GM12865 (cell line): ENCODE measurements at regions not wholly inside any gene's neighbourhood (a gene's known extent, or its start where the extent isn't known, plus 50 kb on each side); places are given as distances from the start of the nearest gene placed in this dataset.

ENCODE experiments used
- DNase-seq: peaks from one replicate; pipeline ENCODE4 v3.0.0; 2010; ENCODE audit warnings: low read depth
- H3K4me3 ChIP-seq: 2 replicates; pipeline ENCODE4 v1.5.1; 2011; ENCODE audit warnings: mild to moderate bottlenecking, low read depth, low read length, control low read depth
- TF ChIP-seq, protein P1 (sequence below): IDR thresholded peaks from 2 replicates; pipeline ENCODE4 v1.5.1; 2011; ENCODE audit warnings: low read length, control low read depth, low read depth, inconsistent platforms; ENCODE audit not compliant: insufficient read depth; ENCODE audit errors: missing control alignments

DNA sequence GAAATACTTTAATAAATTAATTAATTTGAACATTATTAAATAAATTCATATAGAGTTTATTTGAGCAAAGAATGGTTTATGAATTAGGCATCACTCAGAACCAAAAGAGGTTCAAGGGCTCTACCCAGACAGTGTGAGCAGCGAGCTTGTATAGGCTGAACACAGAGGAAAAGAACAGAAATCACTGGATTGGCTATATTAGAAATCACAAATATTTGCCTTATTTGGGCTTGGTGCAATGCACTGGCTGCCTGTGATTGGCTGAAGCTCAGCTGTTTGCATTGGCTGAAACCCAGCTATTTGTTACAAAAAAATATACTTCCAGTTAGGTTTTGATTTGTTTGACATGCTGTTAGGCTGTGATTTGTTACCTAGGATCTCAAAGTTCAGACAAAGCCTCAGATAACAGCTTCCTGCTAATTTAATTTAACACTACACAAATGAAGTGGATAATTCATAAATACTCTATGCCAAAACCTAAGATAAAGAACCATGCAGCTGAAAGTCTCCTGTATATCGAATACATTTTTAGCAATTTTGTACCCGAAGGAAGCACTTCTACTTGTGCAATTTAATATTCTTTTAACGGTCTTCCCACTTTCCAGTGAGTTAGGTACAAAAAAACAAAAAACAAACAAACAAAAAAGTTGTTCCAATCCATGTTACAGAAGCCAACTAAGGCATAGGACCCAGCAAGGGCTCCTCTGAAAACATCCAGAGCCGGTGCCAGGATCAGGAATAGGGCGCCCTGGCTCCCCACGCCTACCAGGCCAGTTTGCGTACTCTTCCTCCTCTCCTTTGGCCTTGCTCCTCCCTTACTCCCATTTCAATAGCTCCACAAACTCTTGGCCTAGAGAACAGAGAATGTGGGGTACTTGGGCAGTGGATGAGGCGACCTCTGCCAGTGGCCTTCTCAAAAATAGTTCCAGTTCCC, 179.1 kb downstream of the DUSP10 start:
- H3K4me3 ChIP-seq = no peak overlapping the region
- TF ChIP-seq, protein P1, sequence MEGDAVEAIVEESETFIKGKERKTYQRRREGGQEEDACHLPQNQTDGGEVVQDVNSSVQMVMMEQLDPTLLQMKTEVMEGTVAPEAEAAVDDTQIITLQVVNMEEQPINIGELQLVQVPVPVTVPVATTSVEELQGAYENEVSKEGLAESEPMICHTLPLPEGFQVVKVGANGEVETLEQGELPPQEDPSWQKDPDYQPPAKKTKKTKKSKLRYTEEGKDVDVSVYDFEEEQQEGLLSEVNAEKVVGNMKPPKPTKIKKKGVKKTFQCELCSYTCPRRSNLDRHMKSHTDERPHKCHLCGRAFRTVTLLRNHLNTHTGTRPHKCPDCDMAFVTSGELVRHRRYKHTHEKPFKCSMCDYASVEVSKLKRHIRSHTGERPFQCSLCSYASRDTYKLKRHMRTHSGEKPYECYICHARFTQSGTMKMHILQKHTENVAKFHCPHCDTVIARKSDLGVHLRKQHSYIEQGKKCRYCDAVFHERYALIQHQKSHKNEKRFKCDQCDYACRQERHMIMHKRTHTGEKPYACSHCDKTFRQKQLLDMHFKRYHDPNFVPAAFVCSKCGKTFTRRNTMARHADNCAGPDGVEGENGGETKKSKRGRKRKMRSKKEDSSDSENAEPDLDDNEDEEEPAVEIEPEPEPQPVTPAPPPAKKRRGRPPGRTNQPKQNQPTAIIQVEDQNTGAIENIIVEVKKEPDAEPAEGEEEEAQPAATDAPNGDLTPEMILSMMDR = no peak
- DNase-seq = no peak

DNA sequence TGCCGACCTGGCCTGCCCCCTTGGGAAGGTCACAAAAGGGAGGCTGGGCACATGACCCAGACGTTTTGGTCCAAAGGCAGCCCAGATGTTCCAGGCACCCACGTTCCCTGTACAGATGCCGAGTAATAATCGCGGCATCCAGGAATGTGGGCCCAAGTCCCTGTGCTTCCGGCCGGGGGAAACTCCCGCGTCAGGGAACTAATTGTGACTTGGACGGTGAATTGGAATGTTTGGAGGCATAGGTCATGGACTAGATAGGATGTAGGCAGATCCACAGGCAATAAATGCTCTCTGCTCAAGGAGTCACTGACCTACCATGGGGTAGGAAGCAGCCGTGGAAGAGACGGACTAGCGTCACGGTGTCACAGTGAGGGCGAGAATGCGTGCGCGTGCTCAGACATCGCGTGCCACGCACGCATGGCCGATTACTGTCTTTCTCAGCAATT, 178.4 kb downstream of the DUSP10 start:
- no peak for DNase-seq
- H3K4me3 ChIP-seq = no peak overlapping the region
- TF ChIP-seq, protein P1 = no peak

DNA sequence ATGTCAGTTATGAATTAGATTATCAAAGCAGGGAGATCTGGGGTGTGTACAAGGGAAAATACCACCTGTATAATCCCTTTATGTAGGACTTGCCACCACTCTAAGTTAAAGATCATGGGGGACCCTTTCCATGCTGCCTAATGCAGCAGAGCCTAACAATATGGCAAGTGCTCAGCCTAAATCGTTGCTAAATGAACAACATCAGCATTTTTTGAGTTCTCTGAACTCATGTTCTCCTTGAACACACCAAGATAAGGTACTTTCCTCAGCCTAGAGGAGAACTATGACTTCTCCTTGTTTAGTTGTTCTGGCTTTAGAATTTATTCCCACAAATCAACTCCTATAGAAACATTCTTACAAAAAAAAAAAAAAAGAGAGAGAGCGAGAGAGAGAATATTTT, 177.0 kb downstream of the DUSP10 start:
- no peak overlapping the region for H3K4me3 ChIP-seq
- TF ChIP-seq, protein P1 = no peak
- no peak for DNase-seq

DNA sequence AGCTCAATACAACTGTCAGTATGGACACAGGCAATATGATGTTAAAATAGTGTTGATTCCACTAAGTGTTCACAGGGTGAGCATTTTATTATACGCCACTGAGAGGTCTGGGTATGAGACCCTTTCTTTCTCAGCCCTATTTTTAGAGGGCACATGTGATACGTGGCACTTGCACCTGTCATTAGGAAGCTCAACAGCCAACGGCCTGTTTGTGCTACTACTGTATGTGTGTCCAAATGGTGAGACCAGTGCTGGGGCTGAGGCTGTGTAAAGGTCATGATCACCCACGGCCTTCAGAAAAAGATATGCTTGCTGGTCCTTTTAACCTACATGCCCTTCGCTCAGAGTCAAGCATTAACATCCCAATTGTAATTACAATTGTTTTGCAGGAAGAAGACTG, 176.2 kb downstream of the DUSP10 start:
- TF ChIP-seq, protein P1 = no peak
- H3K4me3 ChIP-seq = no peak overlapping the region
- no peak for DNase-seq

DNA sequence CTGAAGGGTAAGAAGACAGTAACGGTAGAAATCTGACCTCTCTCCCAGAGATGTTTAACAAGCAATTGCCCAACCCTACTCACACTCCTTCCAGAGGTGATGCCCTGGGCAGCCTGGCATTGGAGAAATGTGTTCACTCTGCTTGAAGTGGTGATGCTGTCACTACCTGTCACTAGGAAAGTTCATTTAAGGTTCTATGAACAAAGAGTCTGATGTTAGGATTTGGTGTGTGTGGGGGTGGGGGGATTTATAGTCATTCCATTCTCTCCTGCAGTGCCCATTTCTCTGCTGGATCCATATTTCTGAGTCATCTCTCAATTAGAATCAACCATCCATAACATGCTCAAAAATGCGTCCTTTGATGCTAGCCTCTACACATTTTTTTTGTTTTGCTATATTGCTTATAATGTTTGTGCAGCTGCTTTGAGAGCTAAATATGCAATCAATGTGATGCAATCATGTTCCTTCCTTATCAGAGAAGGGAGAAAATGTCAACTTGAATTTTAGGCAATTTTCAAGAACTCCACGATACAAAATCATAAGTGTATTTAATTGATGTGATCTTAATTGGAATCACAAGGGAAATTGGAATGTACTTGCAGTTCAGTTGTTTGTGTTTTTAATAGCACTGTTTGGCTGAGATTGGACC, 173.9 kb downstream of the DUSP10 start:
- TF ChIP-seq, protein P1 = no peak
- H3K4me3 ChIP-seq = no peak overlapping the region
- no peak for DNase-seq

DNA sequence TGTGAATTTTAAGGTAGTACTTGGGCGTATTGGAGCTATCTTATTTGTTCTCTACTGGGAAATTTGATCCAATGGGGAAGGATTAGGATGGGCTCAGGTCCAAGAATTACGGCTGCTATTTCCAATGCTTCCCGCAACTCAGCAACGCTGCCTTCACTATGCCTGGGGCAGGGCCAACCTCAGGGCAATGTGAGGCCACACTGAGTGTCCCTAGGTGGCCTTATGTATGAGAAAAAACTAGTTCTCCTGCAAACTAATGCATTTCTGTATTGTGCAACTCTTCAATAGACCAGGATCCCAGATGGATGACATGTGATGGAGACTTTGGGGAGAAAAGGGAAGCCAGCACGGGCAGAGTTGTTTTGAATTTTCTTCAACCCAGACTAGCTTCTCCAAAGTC, 168.1 kb downstream of the DUSP10 start:
- H3K4me3 ChIP-seq = no peak overlapping the region
- DNase-seq = no peak
- TF ChIP-seq, protein P1 = no peak
